CD1c-positive myeloid dendritic cell (primary cell): ENCODE measurements at regions not wholly inside any gene's neighbourhood (a gene's known extent, or its start where the extent isn't known, plus 50 kb on each side); places are given as distances from the start of the nearest gene placed in this dataset.
A peak's percentile ranks its signal among the peaks of the same experiment; 100 is the strongest.

ENCODE experiments used
- DNase-seq: peaks from one replicate; pipeline ENCODE4 v3.0.0-alpha.2; 2016; ENCODE audit errors: extremely low spot score

DNA sequence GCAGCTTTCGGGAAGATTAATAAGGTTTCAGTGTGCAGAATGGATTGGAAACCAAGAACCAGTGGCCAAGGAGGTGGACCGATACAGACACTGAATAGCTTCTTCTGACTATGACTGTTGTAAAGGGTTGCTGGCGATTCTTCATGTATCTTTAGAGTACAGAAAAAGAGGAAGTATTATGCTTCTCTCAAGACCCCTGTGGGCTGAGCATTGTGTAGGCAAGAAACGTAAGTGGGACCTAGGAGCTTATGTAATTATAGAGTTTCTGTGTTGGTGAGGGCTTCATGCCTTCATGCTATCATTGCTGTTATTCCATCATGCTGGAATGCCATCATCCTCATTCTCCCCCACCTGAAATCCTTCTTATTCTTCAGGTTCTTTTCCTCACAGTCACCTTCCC lies 105.4 kb upstream of the AKIRIN2 start:
- no peak for DNase-seq

DNA sequence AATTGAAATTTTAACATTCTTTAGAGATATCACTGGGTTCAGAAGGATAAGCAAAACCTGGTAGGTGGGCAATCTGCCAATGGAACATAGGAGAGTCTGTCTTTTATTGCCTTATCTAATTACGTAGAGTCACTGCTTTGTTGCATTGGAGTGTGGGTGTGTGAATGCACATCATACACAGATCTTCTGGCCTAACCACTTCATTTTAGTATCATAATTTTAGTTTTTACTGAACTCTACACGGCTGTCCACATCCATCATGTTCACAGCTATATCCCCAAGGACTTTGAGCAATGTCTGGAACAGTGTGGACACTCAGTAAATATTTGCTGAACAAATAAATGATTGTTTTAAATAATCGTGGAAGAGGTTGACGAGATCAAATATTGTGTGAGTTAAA lies 104.6 kb upstream of the AKIRIN2 start:
- DNase-seq, result no peak

DNA sequence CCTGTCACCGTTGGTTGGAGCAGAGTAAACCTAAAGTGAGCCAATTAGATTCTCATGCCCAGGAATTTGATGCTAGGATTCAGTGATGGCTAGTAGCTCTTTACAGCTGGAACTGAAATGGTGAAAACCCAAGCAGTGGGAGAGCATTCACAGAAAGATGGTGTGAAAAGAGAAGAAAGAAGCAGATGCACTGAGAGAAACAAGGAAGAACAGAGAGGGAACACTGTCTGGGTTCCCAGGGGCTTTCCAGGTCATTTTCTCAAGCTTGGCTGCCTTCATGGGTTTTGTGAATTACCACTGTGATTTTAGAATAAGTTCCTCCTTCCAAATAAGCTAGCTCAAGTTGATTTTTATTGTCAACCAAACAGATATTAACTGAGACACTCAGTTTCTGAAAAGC lies 104.1 kb upstream of the AKIRIN2 start:
- no peak for DNase-seq

DNA sequence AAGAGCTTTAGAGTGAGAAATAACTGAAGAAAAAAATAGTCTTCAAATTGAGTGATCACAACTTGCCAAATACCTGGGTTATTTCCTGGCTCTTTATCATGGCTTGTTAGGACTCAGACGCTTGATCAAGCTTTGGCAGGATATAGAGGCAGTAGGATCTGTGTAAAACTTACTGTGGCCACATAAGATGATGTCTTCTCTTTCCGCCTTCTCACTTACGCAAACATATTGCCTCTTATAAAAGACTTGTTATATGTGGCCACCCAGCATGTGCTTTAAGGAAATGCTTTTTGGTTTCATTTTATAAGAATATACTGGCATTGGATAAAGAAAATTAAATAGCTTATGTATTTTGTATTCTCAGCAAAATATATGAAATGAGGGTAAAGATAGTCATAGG lies 101.8 kb upstream of the AKIRIN2 start:
- DNase-seq, result no peak

DNA sequence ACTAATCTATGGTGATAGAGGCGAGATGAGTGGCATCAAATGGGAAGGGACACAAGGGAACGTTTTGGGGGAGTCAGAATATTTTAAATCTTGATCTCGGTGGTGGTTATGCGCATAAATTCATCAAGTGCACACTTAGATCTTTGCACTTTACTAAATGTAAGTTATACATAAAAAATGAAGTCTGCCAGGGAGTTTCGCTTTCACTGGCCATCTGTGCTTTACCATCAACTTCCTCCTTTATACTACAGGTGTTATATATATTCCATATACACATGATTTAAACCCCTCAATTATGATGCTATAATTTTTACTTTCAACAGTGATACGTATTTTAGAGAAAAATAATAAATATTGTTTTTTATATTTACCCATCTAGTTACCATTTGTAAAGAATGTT lies 97.6 kb upstream of the AKIRIN2 start:
- DNase-seq, result no peak

DNA sequence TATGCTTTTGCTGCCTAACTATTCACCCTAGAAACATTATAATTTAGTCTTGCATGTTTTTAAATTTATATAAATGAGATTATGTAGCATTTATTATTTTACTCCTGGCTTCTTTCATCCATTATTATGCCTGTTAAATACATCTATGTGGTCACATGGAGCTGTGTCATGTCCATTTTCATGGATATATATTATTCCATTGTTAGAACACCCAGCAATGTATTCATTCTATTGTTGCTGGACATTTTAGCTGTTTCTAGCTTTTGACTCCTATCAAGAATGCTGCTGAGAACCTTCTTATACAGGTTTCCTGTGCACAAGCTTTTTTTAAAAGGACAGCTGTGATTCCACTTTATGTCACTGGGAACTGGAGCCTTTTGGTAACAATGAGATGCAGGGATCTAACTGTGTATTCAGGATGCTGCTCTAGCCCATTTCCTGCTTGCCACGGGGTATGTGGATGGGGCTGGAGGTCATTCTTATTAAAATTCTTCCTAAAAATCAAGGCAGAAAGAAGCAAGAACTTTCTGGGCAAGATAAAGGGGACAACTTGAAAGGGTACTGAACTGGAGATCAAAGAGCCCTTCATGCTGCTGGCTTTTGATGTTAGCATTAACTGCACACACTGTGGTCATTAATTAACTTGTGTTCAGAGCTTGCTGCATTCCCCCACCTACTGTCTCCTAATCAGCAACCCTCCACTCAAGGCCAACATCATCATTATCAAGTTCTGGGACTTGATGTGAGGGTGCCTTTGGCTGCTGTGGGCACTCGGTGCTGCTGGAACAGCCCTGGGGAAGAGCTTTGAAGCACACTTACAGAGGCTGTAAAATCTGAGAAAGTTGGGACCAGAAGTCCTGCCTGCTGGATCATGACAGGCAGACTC lies 96.6 kb upstream of the AKIRIN2 start:
- no peak for DNase-seq

DNA sequence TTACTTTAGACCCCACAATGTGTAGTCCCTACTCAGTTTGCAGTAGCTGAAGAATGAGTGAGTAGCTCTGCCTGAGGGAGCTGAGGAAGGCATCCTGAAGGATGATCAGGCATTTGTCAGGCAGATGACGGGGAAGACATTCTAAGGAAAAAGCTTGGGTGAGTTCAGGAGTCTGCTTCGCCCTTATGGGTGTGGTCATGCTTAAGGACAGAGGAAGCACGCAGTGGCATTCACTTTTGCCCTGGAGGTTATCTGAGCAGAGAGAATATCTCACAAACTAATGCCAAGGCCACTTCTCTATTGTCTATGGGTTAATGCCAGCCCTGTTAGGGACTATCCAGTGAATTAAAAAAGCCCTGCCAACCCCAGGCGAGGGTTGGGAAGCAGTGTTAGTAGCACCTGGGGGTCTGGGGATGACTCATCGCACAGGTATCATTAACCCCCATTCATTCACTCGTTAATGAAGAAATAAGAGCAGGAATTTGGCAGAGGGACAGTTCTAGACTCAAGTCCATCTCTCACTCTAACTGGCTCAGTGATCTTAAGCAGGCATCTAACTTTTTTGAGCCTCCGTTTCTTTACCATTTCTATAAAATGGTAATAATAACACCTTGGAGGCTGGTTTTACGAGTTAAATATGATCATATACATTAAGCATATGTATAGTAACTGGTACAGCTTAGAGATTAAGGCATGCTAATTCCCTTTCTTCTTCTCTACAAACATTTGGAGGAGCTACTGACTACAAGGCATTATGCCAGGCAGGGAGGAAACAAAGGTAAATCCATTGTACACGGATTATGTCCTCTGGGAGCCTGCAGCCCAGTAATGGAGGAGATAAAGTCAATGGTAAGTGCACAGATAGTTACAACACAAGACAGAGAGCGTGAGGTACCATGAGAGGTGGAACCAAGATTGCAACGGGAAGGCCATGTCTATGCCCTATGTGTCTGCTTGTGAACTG lies 93.2 kb upstream of the AKIRIN2 start:
- DNase-seq, result peak; percentile 8

DNA sequence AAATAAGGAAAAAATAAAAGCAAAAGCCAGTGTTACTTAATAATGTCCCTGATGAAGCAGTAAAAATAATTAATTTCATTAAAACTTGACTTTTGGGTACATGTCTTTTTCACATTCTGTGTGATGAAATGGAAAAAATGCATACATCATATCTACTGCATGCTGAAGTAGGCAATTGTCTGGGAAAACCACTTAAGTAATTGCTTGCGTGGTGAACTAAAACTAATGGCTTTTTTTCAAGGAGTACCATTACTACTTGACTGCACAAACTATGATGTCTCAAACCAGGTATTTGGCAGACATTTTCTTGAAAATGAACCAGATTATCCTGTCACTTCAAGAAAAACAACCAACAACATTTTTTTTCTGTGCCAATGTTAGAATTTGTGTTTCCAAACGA lies 91.3 kb upstream of the AKIRIN2 start:
- DNase-seq, result no peak

DNA sequence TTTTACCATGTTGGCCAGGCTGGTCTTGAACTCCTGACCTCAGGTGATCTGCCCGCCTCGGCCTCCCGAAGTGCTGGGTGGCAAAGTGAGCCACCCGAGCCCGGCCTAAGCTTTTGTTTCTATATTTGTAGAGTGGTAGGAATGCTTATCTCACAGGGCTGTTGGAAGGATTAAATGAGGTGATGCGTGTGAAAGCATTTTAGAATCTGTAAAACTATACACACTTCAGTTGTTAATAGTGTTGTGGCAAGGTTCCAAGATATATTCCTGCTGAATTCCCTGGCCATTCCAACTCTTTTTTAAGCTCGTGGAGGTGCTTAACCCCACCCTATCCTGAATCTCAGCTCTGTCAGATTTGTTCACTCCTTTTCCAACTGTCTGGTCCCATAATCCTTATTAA lies 89.9 kb upstream of the AKIRIN2 start:
- no peak for DNase-seq

DNA sequence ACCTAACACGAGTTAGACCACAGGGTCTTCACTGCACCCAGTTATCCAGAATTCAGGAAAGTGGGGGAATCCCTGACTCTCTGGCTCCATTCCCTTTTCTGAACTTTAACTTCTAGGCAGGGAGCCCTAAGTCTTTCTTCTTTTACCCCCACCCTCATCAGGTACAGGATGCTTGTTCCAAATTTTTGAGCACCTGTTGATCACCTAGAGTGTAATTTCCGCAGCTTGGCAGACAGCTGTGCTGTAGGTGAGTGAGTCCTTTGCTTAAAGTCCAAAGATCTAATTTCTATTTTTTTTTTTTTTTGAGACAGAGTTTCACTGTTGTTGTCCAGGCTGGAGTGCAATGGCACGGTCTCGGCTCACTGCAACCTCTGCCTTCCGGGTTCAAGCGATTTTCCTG lies 89.5 kb upstream of the AKIRIN2 start:
- no peak for DNase-seq

DNA sequence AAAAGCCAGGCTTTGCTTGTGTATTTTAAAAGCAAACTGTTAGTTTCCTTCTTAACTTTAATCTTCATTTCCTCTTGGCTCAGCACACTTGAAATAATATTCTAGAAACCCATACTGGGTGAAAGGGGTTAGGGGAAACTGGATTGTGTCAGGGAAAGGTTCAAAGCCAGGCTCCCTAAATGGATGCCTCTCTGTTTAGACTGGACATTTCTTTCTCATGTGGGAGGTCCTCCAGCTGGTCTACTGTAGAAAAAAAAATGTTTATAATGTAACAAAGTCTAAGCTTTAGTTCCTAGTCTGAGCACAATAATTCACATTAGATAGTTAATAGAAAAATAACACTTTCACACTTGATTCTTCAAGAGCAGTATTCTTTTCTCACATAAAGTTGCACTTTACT lies 89.0 kb upstream of the AKIRIN2 start:
- DNase-seq, result no peak

DNA sequence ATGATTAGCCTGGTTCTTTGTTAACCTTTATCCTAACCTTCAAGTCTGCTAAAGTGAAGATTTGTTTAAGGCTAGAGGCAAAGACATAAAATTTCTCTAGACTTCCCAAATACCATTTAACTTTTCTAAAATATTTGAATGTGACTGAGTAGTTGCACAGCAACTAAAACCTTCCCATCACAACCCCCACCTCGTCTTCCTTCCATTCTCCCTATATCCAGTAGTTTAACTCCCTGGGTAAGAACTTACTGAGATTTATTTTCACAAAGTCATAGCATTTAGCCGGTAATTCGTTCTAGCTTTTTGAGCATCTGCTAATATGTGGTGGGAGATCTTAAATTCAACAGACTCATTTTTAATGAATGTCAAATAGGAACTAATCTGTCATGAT lies 87.9 kb upstream of the AKIRIN2 start:
- no peak for DNase-seq

DNA sequence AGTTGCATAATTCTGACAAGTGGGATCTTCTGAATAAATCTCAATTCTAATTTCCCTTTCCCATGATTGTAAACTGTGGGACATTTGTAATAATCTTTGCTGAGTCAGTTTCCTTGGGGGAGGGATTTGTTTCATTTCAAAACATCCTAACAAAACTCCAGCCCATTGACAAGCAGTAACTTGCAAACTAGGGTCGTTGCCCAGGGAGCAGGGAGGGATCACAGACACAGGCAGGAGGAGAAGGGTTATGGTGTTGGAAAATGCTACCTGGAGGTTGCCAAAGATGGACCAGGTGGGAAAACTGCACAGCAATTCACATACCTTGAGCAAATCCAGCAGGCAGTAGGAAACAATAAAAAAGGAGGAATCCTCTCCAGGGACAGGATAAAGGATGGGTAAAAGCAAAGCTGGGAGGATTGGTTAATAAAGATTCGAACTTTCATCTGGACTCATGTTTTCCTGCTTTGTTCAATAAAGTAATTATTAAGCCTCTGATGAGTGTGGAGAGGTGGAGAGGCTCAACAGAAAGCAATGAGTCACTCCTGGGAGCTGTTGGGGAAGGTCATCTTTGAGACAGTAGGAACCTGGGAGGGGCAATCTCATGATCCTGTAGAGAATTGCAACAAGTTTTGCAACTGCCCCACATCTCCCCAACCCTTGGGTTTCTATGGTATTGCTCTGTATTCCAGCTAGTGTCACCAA lies 87.3 kb upstream of the AKIRIN2 start:
- peak; percentile 80 for DNase-seq

DNA sequence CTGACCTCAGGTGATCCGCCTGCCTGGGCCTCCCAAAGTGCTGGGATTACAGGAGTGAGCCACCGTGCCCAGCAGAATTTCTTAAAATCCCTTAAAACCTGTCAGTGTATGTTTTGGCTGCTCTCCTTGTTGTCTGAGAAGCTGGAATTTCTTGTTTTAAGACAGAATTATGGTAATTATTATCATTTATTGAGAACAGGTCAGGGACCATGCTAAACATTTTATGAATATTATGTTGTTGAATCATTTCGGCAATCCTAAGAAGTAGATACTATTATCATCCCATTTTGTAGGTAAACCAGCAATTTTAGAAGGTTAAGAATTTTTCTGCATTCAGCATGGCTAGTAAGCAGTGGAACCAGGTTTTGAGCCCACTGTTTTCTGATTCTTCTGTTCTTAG lies 86.1 kb upstream of the AKIRIN2 start:
- DNase-seq, result no peak

DNA sequence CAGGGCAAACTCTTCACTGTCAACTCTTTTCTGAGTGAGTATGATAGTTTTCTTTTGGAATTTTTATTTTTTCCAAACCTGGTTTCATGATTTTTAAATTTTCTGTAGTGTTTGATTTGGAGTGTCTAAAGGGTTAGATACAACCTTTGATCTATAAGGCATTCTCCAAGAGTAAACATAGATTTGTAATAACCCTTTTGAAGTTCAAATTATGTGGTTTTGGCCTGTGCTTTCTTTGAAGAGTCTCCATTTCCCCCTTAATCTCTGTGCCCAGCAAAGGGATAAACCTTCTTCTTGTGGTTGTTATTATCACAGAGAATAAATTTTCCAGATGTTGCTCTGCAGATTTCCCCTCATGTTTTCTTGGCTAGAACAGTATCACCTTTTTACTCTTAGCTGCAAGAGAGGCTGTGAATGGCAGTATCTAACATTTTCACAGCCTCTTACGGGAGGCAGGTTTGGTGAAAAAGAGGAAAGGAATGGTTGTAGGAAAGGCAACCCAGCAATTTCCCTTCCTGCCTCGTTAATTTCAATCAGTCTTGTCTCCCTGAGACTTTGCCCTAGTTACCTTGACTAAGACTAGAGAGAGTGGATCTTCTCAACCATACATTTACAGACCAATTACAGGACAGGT lies 83.3 kb upstream of the AKIRIN2 start:
- no peak for DNase-seq

DNA sequence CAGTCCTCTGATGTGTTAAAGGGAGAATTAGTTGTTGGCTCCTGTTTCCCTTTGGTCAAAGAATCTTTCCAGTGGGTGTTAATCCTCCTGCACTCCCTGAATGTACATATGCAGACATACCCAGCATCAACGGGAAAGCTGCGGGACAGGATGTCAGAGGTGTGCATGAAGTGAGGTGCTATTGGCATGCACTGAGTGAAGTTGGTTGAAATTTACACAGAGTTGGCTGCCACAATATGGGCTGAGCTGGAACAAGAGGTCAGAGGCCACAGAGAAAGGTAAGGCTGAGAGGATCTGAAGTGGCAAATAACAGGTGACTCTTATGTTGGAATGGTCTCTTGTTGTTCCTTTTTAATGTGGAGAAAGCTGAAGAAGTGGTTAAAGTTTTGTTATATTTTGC lies 82.7 kb upstream of the AKIRIN2 start:
- DNase-seq, result no peak

DNA sequence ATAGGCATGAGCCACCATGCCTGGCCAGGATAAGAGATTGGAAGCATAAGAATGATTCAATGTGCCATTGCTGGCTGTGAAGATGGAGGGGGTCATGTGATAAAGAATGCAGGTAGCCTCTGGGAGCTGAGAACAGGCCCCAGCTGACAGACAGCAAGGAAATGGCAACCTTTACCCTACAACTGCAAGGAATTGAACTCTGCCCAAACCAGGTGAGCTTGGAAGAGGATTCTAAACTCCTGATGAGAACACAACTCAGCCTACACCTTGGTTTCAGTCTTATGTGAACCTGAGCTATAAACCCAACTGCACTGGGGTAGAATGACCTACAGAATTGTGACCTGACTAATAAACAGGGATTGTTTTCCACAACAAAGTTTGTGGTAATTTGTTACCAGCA lies 82.0 kb upstream of the AKIRIN2 start:
- no peak for DNase-seq

DNA sequence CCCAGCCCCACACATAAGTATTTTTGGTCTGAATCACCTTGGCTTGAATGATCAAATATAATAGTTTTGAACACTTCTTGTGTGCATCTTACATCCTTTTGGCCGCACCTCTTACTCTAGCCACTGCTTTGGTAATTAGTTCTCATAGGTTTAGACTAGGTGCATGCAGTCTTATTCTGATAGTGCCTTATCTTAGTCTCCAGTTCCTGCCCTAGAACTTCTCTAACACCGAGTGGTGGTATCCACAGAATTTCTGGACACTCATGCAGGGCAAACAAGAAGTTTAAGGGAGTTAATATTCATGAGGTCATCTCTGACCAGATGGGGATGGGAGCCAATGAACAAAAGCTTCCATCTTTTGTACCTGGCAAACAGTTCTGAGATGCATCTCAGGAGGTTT lies 77.5 kb upstream of the AKIRIN2 start:
- no peak for DNase-seq

DNA sequence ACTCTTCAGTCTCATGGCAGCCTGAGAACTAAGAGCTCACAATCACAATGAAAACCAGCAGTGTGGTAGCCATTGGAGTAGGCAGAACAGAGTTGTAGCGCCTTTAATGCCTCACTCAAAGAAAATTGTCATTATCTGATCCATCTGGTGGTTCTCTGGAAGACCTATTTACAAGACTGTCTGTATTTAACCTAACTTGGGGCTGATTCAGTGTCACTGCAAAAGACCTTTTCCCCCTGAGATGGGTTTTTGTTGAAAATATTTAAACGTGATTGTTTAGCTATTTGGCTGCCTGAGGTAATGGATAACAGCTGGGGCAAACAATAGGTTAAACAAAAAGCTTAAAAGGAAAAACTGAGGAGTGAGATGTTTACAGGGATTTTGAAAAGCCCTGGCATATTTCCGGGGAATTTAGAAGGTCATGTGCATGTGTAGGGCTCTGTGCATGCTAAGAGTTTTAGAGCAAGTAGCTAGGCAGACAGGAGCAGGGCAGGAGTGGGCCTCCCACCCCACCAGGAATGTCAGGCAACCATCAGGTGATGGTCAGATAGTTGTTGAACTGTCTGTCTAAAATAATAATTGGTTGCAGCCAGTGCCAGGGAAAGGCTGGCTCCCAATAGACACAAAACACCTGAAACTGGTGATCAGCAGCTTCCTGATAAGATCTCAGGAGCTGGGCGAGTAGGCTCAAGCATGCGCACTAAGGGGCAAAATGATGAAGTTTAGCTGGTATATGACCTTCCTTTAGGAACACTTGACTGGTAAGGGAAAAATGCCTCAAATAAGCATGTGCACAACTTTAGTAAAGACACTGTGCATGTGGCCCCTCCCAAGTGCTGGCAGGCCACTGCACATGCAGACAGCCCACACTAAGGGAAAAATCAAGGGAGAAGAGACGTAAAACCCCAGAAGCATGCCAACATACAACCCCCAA lies 70.8 kb upstream of the AKIRIN2 start:
- no peak for DNase-seq

DNA sequence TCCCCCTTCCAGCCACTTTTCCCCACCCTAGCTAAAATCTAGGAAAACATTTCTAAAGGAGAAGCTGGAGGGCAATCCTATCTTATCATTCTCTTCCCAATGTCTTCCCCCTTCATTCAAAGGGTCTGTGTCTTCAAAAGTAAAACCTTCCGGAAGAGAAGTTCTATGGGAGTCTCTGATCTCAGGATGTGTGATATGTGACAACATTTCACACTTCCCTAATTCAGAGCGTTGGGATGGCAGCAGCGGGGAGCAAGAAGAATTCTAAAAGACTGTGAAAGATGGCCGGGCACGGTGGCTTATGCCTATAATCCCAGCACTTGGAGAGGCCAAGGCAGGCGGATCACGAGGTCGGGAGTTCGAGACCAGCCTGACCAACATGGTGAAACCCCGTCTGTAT lies 65.4 kb upstream of the AKIRIN2 start:
- DNase-seq, result peak; percentile 46

DNA sequence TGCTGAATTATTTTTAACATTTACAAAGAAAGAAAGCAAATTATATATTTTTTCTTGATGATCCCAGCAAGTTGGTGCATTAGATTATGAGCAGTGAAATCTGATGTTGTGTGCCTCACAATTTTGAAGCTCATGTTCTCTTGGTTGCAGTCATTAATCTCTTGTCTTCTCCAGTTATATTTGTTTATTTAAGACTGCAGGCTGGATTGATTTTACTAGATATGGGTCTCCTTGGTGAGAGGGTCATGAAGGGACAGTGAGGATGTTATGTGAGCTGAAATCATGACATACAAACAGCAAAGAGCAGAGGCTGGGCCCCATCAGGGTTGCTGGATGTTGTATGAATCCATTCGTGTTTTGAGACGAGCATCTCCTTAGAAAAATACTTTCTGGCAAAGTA lies 64.2 kb upstream of the AKIRIN2 start:
- DNase-seq, result no peak
